ENCODE measurements at regions not wholly inside any gene's neighbourhood (a gene's known extent, or its start where the extent isn't known, plus 50 kb on each side); places are given as distances from the start of the nearest gene placed in this dataset.

- TF ChIP-seq CTCF (IDR thresholded peaks at IDR 0.05) (no peak), POLR2A (IDR thresholded peaks at IDR 0.05) (no peak)
These were observed 539.7 kb upstream of the DAB1 start for GRCh38 chr1:57963581-57963980.
